OCI-LY1 (cell line): ENCODE measurements at regions not wholly inside any gene's neighbourhood (a gene's known extent, or its start where the extent isn't known, plus 50 kb on each side); places are given as distances from the start of the nearest gene placed in this dataset.

Source experiments
- EZH2 ChIP-seq: fragments of 200-600 bp; sonication (generic), shearing (Covaris generic); IDR thresholded peaks from 2 replicates; pipeline ENCODE4 v1.8.0; 2017; ENCODE audit warnings: borderline replicate concordance, mixed run types, mild to moderate bottlenecking, antibody characterized with exemption, low read length, moderate library complexity, mixed read lengths
- TF ChIP-seq, protein P1 (sequence below): fragments of 200-600 bp; sonication (generic), shearing (Covaris generic); IDR thresholded peaks from 2 replicates; pipeline ENCODE4 v1.5.1; 2017; ENCODE audit warnings: mild to moderate bottlenecking, antibody characterized with exemption, low read length, moderate library complexity, mixed read lengths

- TF ChIP-seq, protein P1, sequence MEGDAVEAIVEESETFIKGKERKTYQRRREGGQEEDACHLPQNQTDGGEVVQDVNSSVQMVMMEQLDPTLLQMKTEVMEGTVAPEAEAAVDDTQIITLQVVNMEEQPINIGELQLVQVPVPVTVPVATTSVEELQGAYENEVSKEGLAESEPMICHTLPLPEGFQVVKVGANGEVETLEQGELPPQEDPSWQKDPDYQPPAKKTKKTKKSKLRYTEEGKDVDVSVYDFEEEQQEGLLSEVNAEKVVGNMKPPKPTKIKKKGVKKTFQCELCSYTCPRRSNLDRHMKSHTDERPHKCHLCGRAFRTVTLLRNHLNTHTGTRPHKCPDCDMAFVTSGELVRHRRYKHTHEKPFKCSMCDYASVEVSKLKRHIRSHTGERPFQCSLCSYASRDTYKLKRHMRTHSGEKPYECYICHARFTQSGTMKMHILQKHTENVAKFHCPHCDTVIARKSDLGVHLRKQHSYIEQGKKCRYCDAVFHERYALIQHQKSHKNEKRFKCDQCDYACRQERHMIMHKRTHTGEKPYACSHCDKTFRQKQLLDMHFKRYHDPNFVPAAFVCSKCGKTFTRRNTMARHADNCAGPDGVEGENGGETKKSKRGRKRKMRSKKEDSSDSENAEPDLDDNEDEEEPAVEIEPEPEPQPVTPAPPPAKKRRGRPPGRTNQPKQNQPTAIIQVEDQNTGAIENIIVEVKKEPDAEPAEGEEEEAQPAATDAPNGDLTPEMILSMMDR, result no peak
- TF ChIP-seq EZH2, result no peak
These were observed 131.4 kb upstream of the NEIL3 start for GRCh38 chr4:177178246-177178645.
